ENCODE measurements at regions not wholly inside any gene's neighbourhood (a gene's known extent, or its start where the extent isn't known, plus 50 kb on each side); places are given as distances from the start of the nearest gene placed in this dataset.
"Not testable (repeated sequence)": the region's sequence is repeated elsewhere in the genome, so short reads cannot be mapped to it uniquely, and the experiment has no call there.

DNA sequence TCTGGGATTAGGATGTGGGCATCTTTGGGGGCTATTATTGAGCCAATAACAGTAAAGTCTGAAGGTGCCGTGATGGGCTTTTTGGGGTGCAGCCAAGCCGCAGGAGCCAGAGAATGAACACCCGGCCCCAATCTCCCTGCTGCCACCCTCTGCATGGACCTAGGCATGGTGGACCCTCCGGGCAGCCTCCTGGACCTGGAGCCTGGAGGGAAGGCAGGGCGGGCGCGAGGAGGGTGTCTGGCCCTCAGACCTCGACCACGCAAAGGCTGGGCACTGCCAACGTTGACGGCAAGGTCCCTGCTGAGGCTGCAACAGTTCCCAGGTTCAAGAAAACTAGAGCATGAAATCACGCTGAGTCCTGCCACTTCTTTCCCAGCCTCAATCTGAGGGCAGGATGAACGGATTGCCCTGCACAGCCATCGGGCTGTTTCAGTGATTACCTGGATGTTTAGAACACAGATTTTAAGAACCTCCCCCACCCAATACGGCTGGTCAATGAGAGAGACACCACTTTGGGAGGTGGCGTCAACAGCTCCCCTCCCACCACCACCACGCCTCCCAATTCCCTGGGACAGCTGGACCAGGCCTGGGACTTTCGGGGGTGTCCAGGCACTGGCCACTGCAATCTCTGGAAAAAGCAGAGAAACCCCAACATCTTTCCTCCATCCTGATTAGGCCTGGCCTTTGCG, 147.4 kb downstream of the NPIPB11 start:
- not testable (repeated sequence) for DNase-seq (ENCODE audit: low read depth)

DNA sequence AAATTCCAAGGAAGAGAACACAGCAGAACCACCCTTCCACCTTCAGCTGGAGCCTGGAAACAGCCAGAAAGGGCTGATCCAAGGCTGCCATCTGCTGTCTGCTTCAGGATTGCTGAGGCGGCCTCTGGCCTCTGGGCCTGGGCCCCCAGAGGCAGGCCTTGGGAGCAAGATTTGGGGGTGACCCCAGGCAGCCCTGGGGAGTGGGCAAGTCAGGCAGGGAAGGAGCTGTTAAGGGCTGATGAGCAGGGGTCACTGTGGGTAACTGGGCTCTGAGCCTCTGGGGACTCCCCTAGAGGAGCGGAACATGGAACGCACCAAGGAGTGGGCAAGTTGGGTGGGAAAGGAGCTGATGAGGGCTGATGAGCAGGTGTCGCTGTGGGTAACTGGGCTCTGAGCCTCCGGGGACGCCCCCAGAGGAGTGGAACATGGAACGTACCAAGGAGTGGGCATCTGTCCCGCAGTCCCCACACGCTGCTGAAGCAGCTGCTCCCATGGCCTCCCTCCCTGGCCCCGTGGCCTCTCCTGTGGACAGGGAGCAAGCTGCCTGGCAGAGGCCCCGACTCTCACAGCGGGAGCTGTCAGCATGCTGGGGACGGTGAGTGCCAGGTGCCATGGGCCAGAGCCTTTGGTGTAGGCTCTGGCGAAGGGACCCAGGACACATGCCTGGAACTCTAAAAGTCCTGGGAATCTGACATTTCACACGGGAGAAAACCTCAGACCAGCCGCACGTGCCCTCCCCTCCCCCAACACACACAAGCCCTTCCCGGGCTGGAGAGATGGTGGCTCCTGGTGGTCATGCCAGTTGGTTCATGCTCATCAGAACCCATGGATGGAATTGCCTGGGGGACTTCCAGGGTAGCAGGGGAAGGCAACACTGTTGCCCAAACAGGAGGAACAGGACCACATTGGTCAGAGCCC, 148.8 kb downstream of the NPIPB11 start:
- not testable (repeated sequence) for DNase-seq (ENCODE audit: low read depth)

DNA sequence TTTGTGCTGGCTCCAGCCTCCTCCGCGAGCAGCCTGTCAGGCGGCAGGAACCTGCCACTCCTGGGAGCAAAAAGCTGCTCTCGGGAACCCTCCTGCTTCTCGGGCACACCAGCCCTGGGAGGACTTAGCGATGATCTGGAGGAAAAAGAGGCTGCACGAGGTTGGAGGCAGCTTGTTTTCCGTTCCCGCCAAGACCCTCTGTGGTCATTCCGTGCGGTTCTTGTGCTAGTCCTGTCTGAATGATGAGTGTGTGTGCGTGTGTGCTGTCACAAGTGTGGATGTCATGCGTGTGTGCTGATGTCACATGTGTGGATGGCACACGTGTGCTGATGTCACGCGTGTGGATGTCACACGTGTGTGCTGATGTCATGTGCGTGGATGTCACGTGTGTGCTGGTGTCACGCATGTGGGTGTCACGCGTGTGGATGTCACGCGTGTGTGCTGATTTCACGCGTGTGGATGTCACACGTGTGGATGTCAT, 150.0 kb downstream of the NPIPB11 start:
- DNase-seq (ENCODE audit: low read depth): no peak

DNA sequence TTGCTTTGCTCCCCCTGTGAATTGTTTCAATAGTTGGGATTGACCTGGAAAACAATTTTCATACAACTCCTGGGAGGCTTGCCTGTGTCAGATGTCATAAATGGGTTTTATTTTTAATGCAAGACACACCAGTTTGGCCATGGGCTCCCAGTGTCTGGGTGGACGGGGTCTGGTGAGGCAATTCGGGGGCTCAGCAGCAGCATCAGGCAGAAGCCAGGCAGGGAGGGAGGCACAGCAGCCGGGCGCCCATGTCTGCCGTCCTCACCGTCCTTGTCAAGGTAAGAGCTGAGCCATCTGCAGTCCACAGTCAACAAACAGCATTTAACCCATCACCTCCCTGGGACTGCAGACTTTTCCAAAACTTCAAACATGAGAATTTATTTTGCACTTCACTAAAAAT, 150.6 kb downstream of the NPIPB11 start:
- DNase-seq (ENCODE audit: low read depth): not testable (repeated sequence)

DNA sequence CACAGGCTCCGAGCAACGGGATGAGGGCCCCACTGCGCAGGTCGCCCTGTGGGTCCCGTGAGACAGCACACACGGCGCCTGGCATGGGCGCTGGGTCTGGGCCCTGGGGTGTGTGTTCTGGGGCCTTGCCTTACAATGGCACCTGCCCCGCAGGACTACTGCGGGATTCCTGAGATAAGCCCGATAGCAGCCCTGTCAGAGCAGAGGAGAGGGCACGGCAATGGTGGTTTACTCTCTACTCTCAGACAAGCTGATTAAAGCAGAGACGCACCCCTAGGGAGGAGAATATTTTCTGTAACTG, 151.1 kb downstream of the NPIPB11 start:
- DNase-seq (ENCODE audit: low read depth): not testable (repeated sequence)

DNA sequence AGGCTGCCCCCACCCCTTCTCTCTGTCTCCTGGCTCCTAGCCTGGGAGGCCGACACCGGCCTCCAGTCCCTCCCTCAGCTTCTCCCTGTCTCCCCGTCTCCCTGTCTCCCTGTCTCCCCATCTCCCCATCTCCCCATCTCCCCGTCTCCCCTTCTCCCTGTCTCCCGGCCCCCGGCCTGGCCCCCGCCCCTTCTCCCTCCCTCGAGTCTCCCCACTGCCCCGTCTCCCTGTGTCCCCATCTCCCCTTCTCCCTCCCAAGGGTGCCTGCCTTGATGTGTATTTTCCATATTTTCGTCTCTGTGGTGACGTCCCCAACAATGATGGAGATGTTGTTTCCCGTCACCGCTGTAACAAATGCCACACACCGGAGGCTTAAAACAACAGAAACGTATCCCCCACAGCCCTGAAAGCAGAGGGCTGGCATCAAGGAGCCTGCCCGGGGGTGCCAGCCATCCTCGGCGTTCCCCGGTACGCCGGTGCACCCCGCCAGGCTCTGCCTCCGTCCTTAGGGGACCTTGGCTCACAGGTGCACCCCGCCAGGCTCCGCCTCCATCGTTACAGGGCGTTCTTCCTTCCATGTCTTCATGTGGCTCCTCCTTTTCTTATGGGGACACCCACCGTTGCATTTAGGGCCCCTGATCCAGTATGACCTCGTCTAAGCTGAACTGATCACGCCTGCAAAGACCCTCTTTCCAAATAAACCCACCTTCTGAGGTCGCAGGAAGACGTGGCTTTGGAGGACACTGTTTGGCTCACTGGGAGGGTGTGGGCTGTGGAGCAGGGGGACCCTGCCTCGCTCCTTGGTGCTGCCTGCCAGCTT, 151.6 kb downstream of the NPIPB11 start:
- no peak for DNase-seq (ENCODE audit: low read depth)

DNA sequence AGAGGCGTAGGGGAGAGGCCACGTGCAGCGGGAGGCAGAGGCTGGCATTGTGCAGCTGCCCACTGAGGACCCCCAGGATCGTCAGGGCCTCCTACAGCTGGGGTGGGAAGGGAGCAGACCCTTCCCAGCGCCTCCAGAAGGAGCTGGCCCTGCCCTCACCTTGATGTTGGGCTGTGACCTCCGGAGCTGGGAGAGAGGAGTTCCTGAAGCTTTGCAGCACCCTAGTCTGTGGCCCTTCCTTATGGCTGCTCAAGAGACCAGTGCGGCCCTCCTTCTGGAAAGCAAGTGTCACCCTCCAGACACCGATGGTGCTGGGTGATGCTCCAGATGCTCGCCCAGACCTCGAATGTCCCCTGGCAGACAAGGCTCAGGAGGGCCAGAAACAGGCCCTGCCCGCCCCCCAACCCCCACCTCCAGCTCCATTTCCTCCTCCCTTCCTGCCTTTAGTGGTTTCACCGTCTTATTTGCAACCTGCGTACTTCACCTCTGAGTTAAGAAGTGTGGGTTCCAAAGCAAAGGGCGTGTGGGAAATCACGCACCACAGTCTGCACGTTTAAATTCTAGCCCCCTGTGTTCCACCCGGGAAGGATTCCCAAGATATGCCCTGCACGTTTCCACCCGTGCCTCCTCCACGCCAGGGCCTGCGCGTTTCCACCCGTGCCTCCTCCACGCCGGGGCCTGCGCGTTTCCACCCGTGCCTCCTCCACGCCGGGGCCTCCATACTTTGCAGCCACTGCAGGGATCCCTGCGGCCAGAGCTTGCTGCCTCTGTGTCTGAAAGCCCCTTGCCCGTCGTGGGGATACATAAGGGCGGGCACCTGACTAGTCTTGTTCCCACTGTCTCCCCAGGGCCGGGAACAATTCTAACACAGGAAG, 152.6 kb downstream of the NPIPB11 start:
- DNase-seq (ENCODE audit: low read depth): not testable (repeated sequence)

DNA sequence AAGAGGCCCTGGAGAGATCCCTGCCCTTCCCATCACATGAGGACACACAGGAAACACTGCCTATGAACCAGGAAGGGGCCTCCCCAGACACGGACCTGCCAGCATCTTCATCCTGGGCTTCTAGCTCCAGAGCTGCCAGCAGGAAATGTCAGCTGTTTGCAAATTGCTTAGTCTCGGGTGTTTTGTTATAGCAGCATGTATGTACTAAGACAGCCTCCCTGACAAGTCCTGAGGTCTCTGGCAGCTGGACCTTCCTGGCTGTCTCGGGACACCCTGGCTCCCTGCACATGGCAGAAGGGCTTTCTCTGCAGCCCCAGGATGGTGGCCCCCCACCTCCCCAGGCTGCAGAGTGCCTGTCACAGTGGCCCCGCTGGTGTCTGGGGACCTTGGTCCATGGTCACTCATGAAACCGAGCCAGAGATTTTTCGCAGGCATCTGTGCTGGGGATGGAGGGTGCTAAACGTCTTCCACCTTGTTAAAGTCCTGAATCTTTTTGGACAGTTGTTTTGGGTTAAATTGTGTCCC, 153.4 kb downstream of the NPIPB11 start:
- not testable (repeated sequence) for DNase-seq (ENCODE audit: low read depth)

DNA sequence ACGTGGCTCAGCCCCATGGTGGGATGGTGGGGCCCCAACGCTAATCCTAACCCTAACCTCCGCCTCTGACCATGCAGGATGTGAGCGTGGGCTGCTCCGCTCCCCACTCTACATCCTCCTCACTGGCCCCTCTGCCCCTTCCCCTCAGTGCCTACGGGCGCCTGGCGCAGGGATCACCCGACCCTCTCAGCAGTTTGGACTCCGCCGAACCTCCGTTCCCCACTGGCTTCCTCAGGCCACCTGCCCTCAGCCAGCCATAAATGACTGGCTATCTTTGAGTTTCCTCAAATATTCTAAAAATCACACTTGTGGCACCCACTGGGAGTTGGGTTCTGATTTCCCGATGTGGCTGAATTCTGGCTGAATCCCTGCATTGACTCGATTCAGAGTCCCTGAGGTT, 154.2 kb downstream of the NPIPB11 start:
- not testable (repeated sequence) for DNase-seq (ENCODE audit: low read depth)

DNA sequence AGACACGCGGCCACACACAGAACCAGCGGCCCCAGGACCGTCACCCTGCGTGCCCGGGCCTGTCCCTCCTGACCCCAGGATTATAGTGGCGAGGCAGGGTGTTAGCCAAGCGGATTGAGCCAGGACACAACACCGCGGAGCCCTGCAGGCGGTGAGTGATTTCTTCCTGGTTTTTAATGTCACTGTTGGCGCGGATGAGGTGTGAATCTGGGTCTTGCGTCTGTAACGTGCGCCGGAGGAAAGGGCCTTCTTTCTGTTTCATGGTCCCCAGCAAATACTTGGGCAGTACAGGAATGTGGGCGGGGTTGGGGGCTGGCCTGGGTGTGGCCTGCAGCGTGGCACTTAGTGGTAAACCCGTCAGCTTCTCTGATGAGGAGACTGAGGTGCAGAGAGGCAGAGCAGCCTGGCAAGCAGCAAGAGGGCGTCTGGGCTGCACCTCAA, 154.9 kb downstream of the NPIPB11 start:
- not testable (repeated sequence) for DNase-seq (ENCODE audit: low read depth)

DNA sequence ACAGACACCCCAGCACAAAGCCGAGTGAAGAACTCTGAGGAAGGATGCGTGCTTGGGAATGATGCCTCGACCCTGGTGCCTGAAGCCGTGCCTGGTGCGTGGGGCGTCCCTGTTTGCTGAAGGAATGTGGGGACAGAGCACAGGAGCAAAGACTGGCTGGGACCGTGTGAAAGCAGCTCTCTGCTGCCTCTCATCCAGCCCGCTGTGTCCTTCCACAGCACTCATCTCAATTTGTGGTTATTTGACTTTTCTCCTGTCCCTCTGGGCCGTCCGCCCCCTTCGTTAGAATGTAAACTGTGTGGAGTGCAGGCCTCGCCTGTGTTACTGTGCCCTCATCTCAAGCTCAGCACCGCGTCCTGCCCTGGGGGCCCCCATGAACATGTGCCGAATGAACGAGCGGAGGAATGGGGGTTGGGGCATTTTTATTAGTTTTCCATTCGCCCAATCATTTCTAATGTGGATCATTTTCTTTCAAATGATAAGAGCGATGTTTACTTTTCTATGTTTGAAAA, 155.5 kb downstream of the NPIPB11 start:
- not testable (repeated sequence) for DNase-seq (ENCODE audit: low read depth)

DNA sequence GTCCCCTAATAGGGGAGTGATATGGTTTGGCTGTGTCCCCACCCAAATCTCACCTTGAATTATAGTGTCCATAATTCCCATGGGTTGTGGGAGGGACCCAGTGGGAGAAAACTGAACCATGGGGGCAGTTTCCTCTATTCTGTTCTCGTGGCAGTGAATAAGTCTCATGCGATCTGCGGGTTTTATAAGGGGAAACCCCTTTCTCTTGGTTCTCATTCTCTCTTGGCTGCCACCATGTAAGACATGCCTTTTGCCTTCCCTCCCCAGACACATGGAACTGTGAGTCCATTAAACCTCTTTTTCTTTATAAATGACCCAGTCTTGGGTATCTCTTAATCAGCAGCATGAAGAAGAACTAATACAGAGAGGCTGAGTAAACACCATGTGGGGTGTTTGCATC, 156.0 kb downstream of the NPIPB11 start:
- not testable (repeated sequence) for DNase-seq (ENCODE audit: low read depth)

DNA sequence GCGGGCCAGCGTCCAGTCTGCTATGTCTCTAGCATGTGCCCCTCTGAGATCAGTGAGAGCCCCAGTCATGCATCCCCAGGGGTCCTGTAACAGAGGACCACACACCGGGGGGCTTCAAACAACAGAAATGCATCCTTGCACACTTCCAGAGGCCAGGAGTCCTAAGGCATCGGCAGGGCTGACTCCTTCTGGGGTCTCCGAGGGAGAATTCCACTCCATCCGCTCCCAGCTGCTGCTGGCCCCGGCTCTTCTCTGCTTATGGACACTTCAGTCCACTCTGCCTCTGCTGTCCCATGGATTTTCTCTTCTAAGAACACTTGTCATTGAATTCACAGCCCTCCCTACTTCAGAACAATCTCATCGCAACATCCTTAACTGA, 157.6 kb downstream of the NPIPB11 start:
- not testable (repeated sequence) for DNase-seq (ENCODE audit: low read depth)

DNA sequence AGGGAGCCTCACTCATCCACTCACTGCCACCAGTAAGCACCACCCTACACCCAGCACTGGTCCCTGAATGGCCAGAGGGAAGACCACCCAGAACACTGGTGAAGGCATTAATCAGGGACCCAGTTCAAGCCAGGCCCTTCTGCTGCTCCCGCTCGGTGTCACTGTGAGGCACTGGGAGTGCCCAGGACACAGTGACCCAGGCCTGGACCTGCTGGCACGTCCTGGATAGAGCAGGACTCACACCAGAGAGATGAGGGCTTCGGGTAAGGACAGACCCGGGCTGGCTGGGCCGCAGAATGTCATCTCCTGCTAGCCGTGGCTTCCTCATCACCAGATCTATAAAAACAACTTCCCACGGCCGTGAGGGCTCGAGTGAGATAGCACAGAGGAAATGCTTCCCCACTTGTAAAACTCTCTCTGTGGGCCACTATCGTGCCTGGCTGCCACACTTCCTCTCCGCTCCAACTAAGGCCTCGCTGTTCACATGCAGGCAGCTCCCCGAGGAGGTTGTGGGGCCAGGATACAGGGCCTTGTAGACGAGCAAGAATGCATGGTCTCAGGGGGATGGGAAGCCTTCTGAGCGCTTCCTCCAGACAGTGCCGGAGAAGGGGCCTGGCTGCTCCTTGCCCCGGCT, 158.1 kb downstream of the NPIPB11 start:
- DNase-seq (ENCODE audit: low read depth): not testable (repeated sequence)

DNA sequence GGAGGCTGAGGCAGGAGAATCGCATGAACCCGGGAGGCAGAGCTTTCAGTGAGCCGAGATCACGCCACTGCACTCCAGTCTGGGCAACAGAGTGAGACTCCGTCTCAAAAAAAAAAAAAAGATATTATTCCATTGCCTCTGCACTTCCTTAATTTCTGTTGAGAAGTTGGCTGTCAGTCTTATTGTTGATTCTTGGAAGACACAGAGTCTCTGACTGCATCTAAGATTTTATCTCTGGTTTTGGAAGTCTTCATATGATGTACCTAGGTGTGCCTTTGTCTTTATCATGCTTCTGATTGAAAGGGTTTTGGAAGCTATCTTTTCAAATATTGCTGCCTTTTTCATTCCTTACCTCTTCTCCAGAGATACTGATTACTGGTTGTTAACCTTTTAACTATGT, 160.4 kb downstream of the NPIPB11 start:
- not testable (repeated sequence) for DNase-seq (ENCODE audit: low read depth)

DNA sequence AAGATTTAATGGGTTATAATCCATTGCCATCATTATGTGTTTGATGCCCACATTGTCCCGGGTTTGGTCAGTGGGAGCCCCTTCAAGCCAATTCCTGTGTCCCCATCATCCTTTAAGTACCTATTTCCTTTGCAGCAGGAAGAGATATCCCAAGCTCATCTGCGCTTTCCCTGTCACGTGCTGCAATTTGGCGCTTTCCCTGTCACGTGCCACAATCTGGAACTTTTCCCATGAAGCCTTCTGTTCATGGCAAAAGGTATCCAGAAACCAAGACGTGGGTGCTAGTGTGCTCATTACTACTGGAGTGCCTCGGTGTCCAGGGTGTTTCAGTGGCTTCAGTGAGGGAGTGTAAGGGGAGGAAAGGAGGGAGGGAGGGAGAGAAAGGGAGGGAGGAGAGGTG, 168.5 kb downstream of the NPIPB11 start:
- DNase-seq (ENCODE audit: low read depth): no peak

DNA sequence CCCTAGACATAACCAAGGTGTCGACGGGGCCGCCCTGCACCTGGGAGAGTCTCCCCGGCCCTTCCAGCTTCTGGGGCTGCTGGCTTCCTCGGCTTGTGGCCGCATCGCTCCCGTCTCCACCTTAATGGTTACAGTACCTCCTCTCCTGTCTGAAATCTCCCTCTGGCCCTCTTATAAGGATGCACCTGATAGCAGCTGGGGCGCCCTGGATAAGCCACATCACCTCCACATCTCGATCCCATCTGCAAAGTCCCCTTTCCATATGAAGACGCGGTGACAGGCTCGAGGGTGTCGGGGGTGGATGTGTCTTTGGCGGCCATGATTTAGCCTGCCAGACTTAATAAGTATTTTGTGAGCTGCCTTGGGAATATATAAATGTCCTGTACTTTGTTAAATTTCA, 169.0 kb downstream of the NPIPB11 start:
- DNase-seq (ENCODE audit: low read depth): not testable (repeated sequence)

DNA sequence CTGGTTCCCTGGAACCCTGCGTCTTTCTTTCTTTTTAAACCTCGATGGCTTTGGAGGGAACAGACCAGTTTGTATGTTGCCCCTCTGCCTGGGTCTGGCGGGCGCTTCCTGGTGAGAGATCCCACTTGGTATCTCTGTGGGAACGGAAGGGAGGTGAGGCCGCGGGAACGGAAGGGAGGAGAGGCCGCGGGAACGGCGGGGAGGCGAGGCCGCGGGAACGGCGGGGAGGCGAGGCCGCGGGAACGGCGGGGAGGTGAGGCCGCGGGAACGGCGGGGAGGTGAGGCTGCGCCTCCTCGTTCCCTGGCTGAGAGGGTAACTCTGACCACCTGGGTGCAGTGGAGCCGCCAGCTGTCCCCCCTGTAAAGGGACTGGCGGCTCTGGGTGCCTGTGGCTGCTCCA, 169.5 kb downstream of the NPIPB11 start:
- DNase-seq (ENCODE audit: low read depth): not testable (repeated sequence)

DNA sequence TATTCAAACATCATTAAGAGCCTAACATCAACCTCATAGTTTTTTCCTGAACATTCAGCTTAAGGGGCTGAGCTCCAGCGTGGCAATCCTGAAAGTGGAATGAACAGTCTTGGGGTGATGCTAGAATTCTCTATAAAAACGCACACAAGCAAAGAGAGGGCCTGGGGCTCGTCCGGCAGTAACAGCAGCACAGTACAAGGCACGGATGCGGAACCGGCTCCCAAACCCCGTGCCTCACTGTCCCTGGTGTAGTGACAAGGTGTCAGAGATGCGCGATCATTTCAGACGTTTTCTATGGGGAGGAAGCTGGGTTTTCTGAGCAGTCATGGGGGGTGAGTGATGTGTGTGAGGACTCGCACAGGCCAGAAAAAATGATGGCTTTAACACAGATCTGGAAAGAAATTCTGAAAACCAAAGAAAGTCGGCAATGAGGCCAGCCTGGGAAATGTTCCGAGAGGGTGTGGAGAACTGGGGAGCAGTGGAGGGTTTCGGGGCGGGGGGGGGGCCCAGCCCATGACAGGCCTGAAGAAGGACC, 170.6 kb downstream of the NPIPB11 start:
- DNase-seq (ENCODE audit: low read depth): not testable (repeated sequence)
